Neural cell (in vitro differentiated cells): ENCODE measurements at regions not wholly inside any gene's neighbourhood (a gene's known extent, or its start where the extent isn't known, plus 50 kb on each side); places are given as distances from the start of the nearest gene placed in this dataset.

Experiments used
- H2AFZ ChIP-seq: fragments of 200-600, 300-800 bp; sonication (generic), shearing (Covaris generic); 2 replicates; pipeline ENCODE4 v1.6.0; 2014; ENCODE audit warnings: low read depth, mild to moderate bottlenecking, antibody characterized with exemption, low read length, moderate library complexity
- H3F3A ChIP-seq: fragments of 200-600 bp; shearing (Covaris generic); 2 replicates; pipeline ENCODE4 v1.6.1; 2016; ENCODE audit warnings: mild to moderate bottlenecking, moderate library complexity, mixed read lengths, antibody characterized with exemption, low read length; ENCODE audit not compliant: insufficient read depth, poor library complexity, severe bottlenecking
- H3K27ac ChIP-seq: fragments of 200-600, 300-800 bp; sonication (generic), shearing (Covaris generic); 2 replicates; pipeline ENCODE4 v1.5.1; 2014; ENCODE audit warnings: mild to moderate bottlenecking, low read length, moderate library complexity
- H3K27me3 ChIP-seq: fragments of 300-800, 200-600 bp; sonication (generic), shearing (Covaris generic); 2 replicates; pipeline ENCODE4 v1.6.0; 2014; ENCODE audit warnings: mild to moderate bottlenecking, low read depth, low read length, moderate library complexity; ENCODE audit not compliant: insufficient read depth
- H3K36me3 ChIP-seq: fragments of 300-800, 200-600 bp; sonication (generic), shearing (Covaris generic); 2 replicates; pipeline ENCODE4 v1.5.1; 2014; ENCODE audit warnings: mild to moderate bottlenecking, antibody characterized with exemption, low read length, moderate library complexity; ENCODE audit not compliant: insufficient read depth
- H3K4me2 ChIP-seq: fragments of 300-800, 200-600 bp; sonication (generic), shearing (Covaris generic); 2 replicates; pipeline ENCODE4 v1.6.0; 2014; ENCODE audit warnings: mild to moderate bottlenecking, low read length
- H3K4me3 ChIP-seq: fragments of 300-800, 200-600 bp; sonication (generic), shearing (Covaris generic); 2 replicates; pipeline ENCODE4 v1.5.1; 2014; ENCODE audit warnings: mild to moderate bottlenecking, low read length, moderate library complexity
- H3K79me2 ChIP-seq: fragments of 200-600 bp; shearing (Covaris generic); replicated peaks from 2 replicates; pipeline ENCODE4 v1.6.0; 2014; ENCODE audit warnings: mild to moderate bottlenecking, low read length, moderate library complexity; ENCODE audit not compliant: insufficient read depth
- H3K9ac ChIP-seq: fragments of 300-800, 200-600 bp; sonication (generic), shearing (Covaris generic); 2 replicates; pipeline ENCODE4 v1.6.1; 2016; ENCODE audit warnings: mild to moderate bottlenecking, low read length, mixed read lengths
- H3K9me2 ChIP-seq: fragments of 200-600 bp; shearing (Covaris generic); 2 replicates; pipeline ENCODE4 v1.6.1; 2016; ENCODE audit warnings: mild to moderate bottlenecking, low read length, mixed read lengths; ENCODE audit not compliant: insufficient read depth
- H3K9me3 ChIP-seq: fragments of 200-600, 300-800 bp; sonication (generic), shearing (Covaris generic); 2 replicates; pipeline ENCODE4 v1.6.1; 2016; ENCODE audit warnings: mild to moderate bottlenecking, mixed run types, low read length, moderate library complexity, mixed read lengths
- H4K20me1 ChIP-seq: fragments of 200-600 bp; shearing (Covaris generic); 2 replicates; pipeline ENCODE4 v1.6.1; 2016; ENCODE audit warnings: mild to moderate bottlenecking, mixed run types; ENCODE audit not compliant: insufficient read depth
- EP300 ChIP-seq: fragments of 450-650 bp; conservative IDR thresholded peaks from 2 replicates; pipeline ENCODE4 v1.6.1; 2014; ENCODE audit warnings: antibody characterized with exemption, mild to moderate bottlenecking, moderate library complexity; ENCODE audit not compliant: poor library complexity, severe bottlenecking
- EZH2 ChIP-seq: fragments of 200-600, 300-800 bp; shearing (Covaris generic), sonication (generic); IDR thresholded peaks from 2 replicates; pipeline ENCODE4 v1.6.1; 2014; ENCODE audit warnings: antibody characterized with exemption, low read length, borderline replicate concordance, mild to moderate bottlenecking; ENCODE audit not compliant: insufficient read depth, poor library complexity, severe bottlenecking
- MXI1 ChIP-seq: fragments of 450-650 bp; conservative IDR thresholded peaks from 2 replicates; pipeline ENCODE4 v1.6.1; 2014; ENCODE audit warnings: antibody characterized with exemption, mild to moderate bottlenecking; ENCODE audit not compliant: poor library complexity, severe bottlenecking
- POLR2AphosphoS5 ChIP-seq: IDR thresholded peaks from 2 replicates; pipeline ENCODE4 v1.6.1; 2012
- RAD21 ChIP-seq: fragments of 450-650 bp; conservative IDR thresholded peaks from 2 replicates; pipeline ENCODE4 v1.6.1; 2014; ENCODE audit warnings: antibody characterized with exemption, mild to moderate bottlenecking, moderate library complexity
- SMC3 ChIP-seq: fragments of 450-650 bp; conservative IDR thresholded peaks from 2 replicates; pipeline ENCODE4 v1.6.1; 2014; ENCODE audit warnings: antibody characterized with exemption, mild to moderate bottlenecking, moderate library complexity; ENCODE audit not compliant: poor library complexity
- TAF1 ChIP-seq: IDR thresholded peaks from 2 replicates; pipeline ENCODE4 v1.6.1; 2012; ENCODE audit warnings: low read depth
- TF ChIP-seq, protein P1 (sequence below): IDR thresholded peaks from 2 replicates; pipeline ENCODE4 v1.6.1; 2012; ENCODE audit warnings: borderline replicate concordance
- TF ChIP-seq, protein P2 (sequence below): fragments of 450-650 bp; IDR thresholded peaks from 2 replicates; pipeline ENCODE4 v1.5.1; 2014; ENCODE audit warnings: antibody characterized with exemption, mild to moderate bottlenecking, moderate library complexity; ENCODE audit not compliant: poor library complexity, severe bottlenecking

DNA sequence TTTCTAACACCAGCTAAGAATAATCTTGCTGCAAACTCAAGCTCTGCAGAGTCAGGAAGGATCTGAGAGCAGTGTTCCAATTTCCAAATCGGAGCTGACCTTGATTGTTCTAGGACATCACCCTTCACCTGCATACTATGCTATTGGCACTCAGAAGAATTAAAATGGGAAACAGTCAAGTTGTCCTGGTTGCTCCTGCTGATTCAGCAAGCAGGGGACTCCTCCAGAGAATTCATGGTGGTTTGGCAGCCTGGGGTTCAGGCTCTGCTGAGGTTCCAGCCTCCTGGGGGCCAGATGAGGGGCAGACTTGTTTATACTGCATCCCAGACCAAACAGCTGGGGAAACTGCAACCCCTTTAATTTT lies 213.7 kb upstream of the ADAMTS9 start:
- no peak for TF ChIP-seq MXI1
- no peak for TF ChIP-seq POLR2AphosphoS5
- no peak for TF ChIP-seq SMC3
- TF ChIP-seq RAD21, result no peak
- no peak for TF ChIP-seq TAF1
- no peak for TF ChIP-seq EZH2
- no peak for TF ChIP-seq EP300
- TF ChIP-seq, protein P1, sequence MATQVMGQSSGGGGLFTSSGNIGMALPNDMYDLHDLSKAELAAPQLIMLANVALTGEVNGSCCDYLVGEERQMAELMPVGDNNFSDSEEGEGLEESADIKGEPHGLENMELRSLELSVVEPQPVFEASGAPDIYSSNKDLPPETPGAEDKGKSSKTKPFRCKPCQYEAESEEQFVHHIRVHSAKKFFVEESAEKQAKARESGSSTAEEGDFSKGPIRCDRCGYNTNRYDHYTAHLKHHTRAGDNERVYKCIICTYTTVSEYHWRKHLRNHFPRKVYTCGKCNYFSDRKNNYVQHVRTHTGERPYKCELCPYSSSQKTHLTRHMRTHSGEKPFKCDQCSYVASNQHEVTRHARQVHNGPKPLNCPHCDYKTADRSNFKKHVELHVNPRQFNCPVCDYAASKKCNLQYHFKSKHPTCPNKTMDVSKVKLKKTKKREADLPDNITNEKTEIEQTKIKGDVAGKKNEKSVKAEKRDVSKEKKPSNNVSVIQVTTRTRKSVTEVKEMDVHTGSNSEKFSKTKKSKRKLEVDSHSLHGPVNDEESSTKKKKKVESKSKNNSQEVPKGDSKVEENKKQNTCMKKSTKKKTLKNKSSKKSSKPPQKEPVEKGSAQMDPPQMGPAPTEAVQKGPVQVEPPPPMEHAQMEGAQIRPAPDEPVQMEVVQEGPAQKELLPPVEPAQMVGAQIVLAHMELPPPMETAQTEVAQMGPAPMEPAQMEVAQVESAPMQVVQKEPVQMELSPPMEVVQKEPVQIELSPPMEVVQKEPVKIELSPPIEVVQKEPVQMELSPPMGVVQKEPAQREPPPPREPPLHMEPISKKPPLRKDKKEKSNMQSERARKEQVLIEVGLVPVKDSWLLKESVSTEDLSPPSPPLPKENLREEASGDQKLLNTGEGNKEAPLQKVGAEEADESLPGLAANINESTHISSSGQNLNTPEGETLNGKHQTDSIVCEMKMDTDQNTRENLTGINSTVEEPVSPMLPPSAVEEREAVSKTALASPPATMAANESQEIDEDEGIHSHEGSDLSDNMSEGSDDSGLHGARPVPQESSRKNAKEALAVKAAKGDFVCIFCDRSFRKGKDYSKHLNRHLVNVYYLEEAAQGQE, result no peak
- TF ChIP-seq, protein P2, sequence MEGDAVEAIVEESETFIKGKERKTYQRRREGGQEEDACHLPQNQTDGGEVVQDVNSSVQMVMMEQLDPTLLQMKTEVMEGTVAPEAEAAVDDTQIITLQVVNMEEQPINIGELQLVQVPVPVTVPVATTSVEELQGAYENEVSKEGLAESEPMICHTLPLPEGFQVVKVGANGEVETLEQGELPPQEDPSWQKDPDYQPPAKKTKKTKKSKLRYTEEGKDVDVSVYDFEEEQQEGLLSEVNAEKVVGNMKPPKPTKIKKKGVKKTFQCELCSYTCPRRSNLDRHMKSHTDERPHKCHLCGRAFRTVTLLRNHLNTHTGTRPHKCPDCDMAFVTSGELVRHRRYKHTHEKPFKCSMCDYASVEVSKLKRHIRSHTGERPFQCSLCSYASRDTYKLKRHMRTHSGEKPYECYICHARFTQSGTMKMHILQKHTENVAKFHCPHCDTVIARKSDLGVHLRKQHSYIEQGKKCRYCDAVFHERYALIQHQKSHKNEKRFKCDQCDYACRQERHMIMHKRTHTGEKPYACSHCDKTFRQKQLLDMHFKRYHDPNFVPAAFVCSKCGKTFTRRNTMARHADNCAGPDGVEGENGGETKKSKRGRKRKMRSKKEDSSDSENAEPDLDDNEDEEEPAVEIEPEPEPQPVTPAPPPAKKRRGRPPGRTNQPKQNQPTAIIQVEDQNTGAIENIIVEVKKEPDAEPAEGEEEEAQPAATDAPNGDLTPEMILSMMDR, result no peak
- H3K4me2 ChIP-seq, result no peak overlapping the region
- no peaks in the 10 kb centered on the region for H3K36me3 ChIP-seq
- no peaks in the 10 kb centered on the region for H3F3A ChIP-seq
- no peaks in the 10 kb centered on the region for H4K20me1 ChIP-seq
- no peak overlapping the region for H3K27ac ChIP-seq
- no peak overlapping the region for H2AFZ ChIP-seq
- no peaks in the 10 kb centered on the region for H3K79me2 ChIP-seq
- H3K9ac ChIP-seq, result no peak overlapping the region
- no peaks in the 10 kb centered on the region for H3K9me2 ChIP-seq
- no peaks in the 10 kb centered on the region for H3K27me3 ChIP-seq
- no peaks in the 10 kb centered on the region for H3K9me3 ChIP-seq
- no peak overlapping the region for H3K4me3 ChIP-seq

DNA sequence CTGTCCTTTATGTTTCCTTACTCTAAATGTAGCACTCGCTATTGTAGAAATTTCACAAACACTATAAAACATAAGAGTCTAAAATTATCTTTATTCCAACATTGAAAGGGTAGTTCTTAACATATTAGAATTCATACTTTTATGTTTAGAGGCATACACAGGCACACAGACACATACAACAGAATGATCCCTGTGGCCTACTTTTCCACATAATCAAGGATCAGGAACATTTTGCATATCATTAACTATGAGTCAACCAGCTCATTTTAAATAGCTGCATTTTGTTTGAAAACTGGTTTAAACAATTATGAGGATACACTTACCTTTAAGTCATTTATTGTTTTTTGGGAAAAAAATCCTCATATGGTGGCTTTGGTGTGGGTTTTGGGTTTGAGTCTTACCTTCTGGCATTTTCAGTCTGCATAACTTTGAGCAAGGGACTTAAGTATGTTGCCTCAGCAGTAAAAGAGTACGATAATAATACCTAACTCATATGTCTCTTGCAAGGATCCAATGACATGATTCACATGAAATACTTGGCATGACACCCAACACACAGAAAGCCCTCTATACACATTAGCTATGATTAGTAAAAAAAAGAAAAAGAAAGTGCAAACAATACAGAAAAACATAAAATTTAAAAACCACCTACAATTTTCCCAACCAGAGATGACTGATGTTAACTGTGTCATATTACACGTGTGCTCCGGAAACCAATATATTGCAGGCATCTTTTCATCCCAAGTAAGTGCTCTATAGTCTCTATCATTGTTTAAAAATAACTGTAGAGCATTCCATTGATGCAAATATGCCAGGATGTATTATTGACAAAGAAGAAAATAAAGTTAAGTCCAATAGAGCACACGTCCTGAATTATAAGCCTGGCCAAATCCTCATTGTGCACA lies 213.1 kb upstream of the ADAMTS9 start:
- Histone ChIP-seq H3K9me3 (no peaks in the 10 kb centered on the region), H3K9me2 (no peaks in the 10 kb centered on the region), H3K79me2 (no peaks in the 10 kb centered on the region), H3K27me3 (no peaks in the 10 kb centered on the region), H3K36me3 (no peaks in the 10 kb centered on the region), H3K4me2 (no peak overlapping the region), H3F3A (no peaks in the 10 kb centered on the region), H2AFZ (no peak overlapping the region), H3K9ac (no peak overlapping the region), H3K4me3 (no peak overlapping the region), H3K27ac (no peak overlapping the region), H4K20me1 (no peaks in the 10 kb centered on the region)
- TF ChIP-seq RAD21 (no peak), MXI1 (no peak), POLR2AphosphoS5 (no peak), EZH2 (no peak), SMC3 (no peak), EP300 (no peak), TAF1 (no peak)
- TF ChIP-seq, protein P2, result no peak
- TF ChIP-seq, protein P1, result no peak
